ENCODE measurements at regions not wholly inside any gene's neighbourhood (a gene's known extent, or its start where the extent isn't known, plus 50 kb on each side); places are given as distances from the start of the nearest gene placed in this dataset.

DNA sequence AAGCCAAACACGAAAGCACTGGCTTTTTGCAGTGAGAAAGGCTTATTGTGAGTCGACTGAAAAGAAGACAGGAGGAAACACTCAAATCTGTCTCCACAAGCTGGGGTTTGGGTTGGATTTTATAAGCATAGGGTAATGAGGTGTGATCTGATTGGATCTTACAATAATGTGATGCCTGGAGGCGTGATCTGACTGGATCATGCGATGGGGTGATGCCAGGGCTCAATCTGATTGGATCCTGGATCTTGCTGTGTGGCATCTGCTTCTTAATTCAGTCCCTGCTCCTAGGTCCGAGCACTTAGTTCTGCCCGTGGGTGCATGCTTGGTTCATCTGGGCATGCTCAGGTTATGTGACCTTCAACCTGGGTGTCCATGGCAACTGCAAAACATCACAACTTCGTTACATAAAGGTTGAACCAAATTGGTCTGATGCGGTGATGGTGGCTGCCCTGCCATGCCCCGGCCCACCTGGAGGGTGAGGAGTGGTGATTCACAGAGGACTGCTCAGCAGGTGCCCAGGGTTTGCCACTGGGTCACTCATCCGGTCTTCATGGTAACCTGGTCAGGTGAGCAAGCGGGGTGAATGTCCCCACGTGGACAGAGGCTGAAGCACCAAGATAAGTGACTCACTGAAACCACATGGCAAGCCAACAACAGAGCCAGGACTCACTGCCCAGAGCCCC is 111.0 kb downstream of the KCNF1 start (continued):
- TF ChIP-seq KDM4A (IDR thresholded peaks at IDR 0.05; ENCODE audit: low read depth, low read length, severe bottlenecking) (no peak), BCL11A (IDR thresholded peaks at IDR 0.05; ENCODE audit: low read depth in 2 of 2, low read length in 2 of 2) (no peak), KDM1A (IDR thresholded peaks at IDR 0.05; ENCODE audit: borderline replicate concordance, low read length) (no peak), NRF1 (IDR thresholded peaks at IDR 0.05; ENCODE audit: low read depth, low read length) (no peak)

Data from H1 (cell line).